ENCODE measurements at regions not wholly inside any gene's neighbourhood (a gene's known extent, or its start where the extent isn't known, plus 50 kb on each side); places are given as distances from the start of the nearest gene placed in this dataset.
"Not testable (repeated sequence)": the region's sequence is repeated elsewhere in the genome, so short reads cannot be mapped to it uniquely, and the experiment has no call there.

DNA sequence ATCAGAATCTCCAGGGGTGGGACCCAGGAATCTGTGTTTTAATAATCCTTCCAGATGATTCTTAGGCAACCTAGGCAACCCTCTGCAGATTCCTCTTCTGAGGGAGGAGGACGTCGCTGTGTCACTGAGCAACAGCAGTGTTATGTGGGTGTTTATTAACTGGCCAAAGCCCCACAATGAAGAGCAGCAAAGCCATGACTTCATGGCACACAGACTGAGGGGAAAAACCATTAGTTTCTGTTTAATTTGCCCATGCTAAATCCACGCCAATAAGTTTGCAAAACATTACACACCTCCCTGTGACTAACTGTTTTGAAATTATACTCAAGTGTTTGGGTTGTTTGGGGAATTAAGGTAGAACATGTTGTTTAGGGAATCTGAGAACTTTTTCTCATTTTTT is 83.7 kb upstream of the TMED7 start:
- TF ChIP-seq POLR2A (IDR thresholded peaks at IDR 0.05; ENCODE audit: low read length) (no peak), GATA1 (IDR thresholded peaks at IDR 0.05; ENCODE audit: low read depth, low read length) (no peak)

DNA sequence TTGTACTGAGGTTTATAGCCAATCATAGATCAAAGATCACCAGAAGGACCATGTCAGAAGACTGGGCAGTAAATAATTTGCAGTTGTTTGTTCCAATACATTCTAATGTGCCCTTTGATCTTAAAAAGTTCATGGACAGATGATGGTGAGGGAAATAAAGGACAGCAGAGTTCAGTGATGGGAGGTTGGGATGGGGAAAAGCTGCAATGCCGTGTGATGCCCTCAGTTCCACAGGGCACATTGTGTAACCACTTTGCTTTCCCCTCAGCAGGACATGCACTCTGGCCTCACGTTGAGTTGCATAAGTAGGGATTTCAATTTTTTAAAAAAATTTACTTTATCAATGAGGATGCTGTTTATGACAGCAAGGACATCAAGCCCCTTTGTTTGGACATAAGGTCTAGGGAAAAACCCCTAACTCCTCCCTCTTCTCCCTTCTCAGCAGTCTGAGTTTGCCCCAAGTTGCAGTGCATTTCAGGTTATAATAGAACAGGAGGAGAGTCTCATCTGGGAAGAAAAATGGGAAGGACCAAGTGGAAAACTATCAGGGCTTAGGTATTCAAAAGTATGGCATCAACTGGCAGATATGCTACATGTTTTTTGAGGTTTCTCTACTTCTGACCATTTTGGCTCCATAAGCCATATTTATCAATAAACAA is 83.1 kb upstream of the TMED7 start:
- DNase-seq: no peak

More for the DNA sequence above, 83.7 kb upstream of the TMED7 start:
- DNase-seq: no peak

DNA sequence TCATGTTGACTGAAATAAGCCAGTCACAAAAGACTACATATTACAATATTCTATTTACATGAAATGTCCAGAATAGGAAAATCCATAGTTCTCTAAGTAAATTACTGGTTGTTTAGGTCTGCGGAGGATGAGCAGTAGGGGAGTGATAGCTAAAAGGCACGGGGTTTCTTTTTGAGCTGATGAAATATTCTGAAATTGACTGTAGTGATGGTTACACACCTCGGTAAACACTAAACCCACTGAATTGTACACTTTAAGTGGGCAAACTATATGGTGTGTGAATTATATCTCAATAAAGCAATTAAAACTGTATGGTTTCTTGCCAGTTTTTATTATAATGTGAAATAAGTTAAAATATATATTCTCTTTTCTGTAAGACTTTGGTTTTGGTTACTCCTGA is 77.7 kb upstream of the TMED7 start:
- DNase-seq: peak in 1 of 2 experiments; percentile 15
- TF ChIP-seq GATA1 (IDR thresholded peaks at IDR 0.05; ENCODE audit: low read depth, low read length) (no peak), POLR2A (IDR thresholded peaks at IDR 0.05; ENCODE audit: low read length) (no peak)

More for the DNA sequence above, 83.1 kb upstream of the TMED7 start:
- no peak for TF ChIP-seq GATA1 (IDR thresholded peaks at IDR 0.05; ENCODE audit: low read depth, low read length)
- no peak for TF ChIP-seq POLR2A (IDR thresholded peaks at IDR 0.05; ENCODE audit: low read length)

DNA sequence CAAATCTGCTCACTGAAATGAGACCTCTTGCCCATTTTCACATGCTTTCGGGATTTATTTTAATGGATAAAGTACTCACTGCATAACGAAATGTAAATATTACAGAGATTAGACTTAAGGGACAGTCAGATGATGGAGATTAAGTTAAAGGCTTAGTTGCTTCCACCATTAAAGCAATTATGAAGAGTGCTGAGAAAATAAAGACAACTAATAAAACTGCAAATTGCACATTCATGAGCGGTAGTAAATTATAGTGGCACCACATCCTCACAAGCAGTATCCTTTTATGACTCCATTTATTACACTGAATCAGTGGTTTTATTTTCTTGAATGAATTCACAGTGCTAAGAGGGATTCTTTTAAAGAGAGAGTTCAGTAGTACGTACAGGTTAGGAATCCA is 76.2 kb upstream of the TMED7 start:
- TF ChIP-seq POLR2A (IDR thresholded peaks at IDR 0.05; ENCODE audit: low read length) (no peak), GATA1 (IDR thresholded peaks at IDR 0.05; ENCODE audit: low read depth, low read length) (no peak)
- DNase-seq: no peak

DNA sequence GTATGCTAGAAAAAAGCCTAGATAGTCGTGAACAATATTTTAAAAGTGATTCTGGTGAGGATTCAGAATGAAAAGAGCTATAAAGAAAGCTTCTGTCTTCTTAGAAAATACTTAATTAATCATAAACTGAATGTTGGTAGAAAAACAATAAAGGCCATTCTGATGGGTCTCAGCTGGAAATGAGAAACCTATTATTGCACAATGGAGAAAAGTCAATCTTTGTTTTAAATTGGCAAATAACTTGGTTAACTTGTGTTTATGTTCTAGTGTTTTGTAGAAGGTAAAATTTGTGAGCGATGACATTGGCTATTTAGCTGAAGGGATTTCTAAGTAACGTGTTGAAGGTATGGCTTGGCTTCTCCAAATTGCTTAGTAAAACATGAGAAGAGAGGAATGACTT is 74.1 kb upstream of the TMED7 start:
- no peak for DNase-seq
- TF ChIP-seq GATA1 (IDR thresholded peaks at IDR 0.05; ENCODE audit: low read depth, low read length) (no peak), POLR2A (IDR thresholded peaks at IDR 0.05; ENCODE audit: low read length) (no peak)

DNA sequence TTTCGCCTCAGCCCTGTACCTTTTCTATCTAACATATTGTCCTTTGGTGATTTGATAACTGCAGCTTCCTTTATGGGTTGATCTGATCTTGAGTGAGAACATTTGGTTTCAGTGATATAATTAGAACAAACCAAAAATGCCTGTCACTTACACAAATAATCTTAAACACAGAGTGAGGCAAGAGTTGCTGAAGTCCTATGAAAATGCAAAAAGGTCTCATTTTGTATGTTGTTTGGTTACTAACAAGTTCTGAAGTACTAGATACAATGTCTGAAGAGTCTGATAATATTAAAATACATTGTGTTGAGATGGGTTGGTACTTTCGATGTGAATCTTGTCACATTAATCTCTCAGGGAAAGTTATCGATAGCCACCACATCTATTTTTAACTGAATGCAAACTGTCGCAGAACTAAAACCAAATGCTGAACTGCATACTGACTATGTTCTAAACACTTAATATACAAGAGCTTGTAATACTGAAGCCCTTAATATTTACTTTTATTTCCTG is 70.4 kb upstream of the TMED7 start:
- TF ChIP-seq GATA1 (IDR thresholded peaks at IDR 0.05; ENCODE audit: low read depth, low read length): no peak
- no peak for TF ChIP-seq POLR2A (IDR thresholded peaks at IDR 0.05; ENCODE audit: low read length)
- no peak for DNase-seq

DNA sequence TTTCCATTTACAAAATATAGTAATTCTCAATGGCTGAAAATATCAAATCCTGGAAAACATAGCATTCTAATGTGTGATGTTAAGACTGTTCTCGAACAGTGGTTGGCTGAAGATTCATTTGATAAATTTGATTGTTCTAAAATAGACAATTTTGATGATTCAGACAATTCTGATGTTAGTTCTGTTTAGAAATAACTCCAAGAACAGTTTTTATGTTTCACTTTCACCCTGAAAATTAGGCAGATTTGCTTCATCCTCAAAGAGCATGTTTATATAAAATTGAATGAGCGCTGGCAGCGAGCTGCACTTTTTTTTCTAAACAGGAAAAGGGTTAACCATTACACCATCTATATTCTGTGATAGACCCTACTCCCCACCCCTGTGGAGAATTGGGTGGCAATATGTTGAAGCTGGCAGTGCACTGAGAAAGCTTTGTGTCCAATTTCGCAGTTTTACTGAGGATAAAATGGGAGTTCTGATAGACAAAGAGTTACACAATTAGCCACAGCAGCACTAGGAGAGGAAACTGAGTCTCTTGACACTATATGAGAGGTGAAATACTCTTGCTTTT is 69.6 kb upstream of the TMED7 start:
- TF ChIP-seq POLR2A (IDR thresholded peaks at IDR 0.05; ENCODE audit: low read length) (no peak), GATA1 (IDR thresholded peaks at IDR 0.05; ENCODE audit: low read depth, low read length) (no peak)
- DNase-seq: no peak

DNA sequence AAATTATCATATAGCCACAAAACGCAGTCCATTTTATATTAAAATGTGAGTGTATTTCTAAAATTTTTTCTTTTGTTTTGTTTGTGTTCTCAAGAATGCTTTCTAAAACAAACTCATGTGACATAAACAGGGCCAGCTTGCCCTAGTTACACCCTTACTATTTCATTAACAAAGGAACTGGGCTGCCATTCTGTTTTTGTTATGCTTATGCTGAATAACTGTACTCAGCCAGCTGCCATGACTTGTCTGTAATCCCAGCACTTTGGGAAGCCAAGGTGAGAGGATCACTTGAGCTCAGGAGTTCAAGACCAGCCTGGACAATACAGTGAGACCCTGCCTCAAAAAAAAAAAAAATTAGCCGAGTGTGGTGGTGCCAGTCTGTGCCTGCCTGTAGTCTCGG is 66.0 kb upstream of the TMED7 start:
- DNase-seq: not testable (repeated sequence)

DNA sequence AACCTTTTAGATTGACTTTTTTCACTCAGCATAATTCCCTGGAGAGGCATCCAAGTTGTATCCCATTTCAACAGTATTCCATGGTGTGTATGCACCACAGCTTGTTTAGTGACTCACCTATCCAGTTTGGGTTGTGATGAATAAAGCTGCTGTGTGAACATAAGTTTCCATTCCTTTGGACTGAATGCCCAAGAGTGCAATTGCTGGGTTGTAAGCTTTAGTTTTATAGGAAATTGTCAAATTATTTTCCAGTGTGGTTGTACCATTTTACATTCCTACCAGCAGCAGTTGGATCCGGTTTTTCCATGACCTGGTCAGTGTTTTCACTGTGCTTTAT is 60.9 kb upstream of the TMED7 start:
- no peak for TF ChIP-seq POLR2A (IDR thresholded peaks at IDR 0.05; ENCODE audit: low read length)
- TF ChIP-seq GATA1 (IDR thresholded peaks at IDR 0.05; ENCODE audit: low read depth, low read length): no peak
- no peak for DNase-seq

DNA sequence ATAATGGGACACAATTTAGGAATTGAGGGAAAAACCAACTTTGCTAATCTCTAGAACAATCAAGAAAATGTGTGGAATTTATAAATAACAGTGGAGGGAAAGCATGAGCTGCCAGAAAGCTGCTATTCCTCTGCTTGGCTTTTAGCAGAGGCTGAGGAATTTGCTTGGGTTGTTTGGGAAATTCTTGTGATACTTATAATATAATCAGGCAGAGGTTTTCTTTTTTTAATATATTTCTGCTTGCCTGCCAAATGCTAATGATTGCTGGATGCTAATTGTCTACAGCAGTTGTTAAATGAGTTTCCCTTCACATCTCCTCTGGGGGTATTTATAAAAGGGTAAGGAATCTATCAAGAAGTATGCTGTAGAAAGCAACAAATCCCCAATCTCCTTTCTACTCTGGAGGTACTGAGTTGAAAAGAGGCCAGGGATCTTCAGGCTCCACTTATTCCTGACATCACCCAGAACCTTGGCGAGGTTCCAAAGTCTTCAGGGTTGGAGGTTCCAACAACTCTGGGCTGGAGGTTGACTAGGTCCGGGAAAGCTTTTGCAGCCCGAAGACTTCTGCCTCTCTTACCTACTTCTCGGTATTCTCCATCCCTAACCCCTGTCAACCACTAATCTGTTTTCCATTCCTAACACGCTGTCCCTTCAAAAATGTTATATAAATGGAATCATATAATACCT is 60.4 kb upstream of the TMED7 start:
- DNase-seq: no peak

DNA sequence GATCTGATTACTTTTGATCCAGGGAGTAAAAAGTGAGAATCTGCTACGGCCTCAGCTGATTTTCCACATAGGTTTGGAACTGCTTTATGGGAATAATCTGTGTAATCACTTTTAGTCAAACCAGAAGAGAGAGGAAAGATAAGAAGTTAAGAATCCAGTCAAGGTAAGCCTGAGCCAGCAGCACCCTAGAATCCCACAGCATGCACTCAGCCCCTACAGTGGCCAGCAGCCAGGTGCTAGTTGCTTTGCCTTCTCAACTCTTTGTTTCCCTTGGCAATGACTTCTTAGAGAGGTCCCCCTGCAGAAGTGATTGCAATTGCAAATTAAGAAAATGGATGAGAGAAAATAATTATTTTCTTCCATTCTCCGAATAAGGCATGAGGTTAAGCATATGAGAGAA is 59.7 kb upstream of the TMED7 start:
- no peak for DNase-seq

More for the DNA sequence above, 60.4 kb upstream of the TMED7 start:
- no peak for TF ChIP-seq GATA1 (IDR thresholded peaks at IDR 0.05; ENCODE audit: low read depth, low read length)

DNA sequence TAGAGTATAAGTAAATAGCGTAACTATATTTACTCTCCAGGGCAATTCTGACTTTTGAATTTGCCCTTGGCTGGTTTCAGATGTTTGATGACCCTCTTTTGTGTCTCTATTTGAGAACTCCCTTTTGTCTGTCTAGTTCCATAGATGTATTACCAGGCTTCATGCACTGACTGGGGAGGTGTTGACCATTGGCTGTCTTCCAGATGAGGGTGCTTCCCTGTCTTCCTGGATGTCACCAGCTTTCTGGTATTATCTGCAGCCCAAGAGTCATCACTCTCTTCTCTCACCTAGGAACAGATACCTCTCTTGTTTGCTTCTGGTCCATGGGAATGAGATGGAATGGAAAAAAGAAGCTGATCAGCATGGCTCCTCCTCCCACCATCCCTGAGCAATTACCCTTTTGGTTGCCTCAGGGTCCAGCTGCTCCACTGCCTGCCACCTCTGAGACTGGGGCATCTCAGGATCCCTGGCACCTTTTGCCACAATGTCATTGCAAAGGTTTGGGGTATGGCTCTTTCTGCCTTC is 58.7 kb upstream of the TMED7 start:
- TF ChIP-seq POLR2A (IDR thresholded peaks at IDR 0.05; ENCODE audit: low read length) (no peak), GATA1 (IDR thresholded peaks at IDR 0.05; ENCODE audit: low read depth, low read length) (no peak)
- DNase-seq: no peak

More for the DNA sequence above, 59.7 kb upstream of the TMED7 start:
- TF ChIP-seq POLR2A (IDR thresholded peaks at IDR 0.05; ENCODE audit: low read length) (no peak), GATA1 (IDR thresholded peaks at IDR 0.05; ENCODE audit: low read depth, low read length) (no peak)

DNA sequence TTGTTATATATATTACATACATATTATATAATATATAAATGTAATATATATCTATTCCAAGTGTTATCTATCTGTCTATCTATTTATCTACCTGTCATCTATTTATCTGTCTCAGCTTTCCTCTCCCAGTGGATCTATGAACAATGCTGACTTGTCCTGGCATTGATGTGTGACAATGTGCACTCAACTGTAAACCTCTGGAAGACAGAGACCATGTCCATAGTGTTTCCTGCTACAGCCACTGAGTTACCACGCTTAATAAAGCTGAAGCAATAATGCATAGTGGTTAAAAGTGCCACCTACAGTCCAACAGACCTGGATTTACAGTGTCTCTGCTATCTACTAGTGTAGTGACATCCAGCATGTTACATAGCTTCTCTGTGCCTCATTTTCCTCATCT is 57.2 kb upstream of the TMED7 start:
- no peak for DNase-seq
- TF ChIP-seq GATA1 (IDR thresholded peaks at IDR 0.05; ENCODE audit: low read depth, low read length) (no peak), POLR2A (IDR thresholded peaks at IDR 0.05; ENCODE audit: low read length) (no peak)

Measured in erythroblast (primary cell).